ENCODE measurements at regions not wholly inside any gene's neighbourhood (a gene's known extent, or its start where the extent isn't known, plus 50 kb on each side); places are given as distances from the start of the nearest gene placed in this dataset.

DNA sequence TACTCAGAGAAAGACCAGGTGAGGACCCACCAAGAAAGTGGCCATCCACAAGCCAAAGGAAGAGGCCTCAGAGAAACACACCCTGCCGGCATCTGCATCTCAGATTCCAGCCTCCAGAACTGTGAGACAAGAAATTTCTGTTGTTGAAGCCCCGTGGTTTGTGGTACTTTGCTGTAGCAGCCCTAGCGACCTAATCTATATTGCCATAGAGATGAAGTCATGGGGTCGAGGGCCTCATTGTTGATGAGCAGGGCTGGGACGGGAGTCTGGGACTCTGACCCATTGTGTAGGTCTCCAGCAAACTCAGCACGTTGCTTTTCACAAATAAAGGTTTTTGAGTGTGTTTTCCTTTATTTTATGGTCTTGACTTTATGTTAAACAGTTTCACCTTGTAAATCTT is 174.9 kb downstream of the TNFSF13B start:
- no peaks in the 10 kb centered on the region for H3K9me2 ChIP-seq (replicated peaks; ENCODE audit: insufficient read depth, low read length)
- H2AFZ ChIP-seq (ENCODE audit: low read length) = no peak overlapping the region
- no peaks in the 10 kb centered on the region for H3K27me3 ChIP-seq (replicated peaks; ENCODE audit: insufficient read depth, low read length)
- DNase-seq = no peak
- H3K27ac ChIP-seq (ENCODE audit: low read length) = no peak overlapping the region
- no peaks in the 10 kb centered on the region for H3K79me2 ChIP-seq (ENCODE audit: low read length)
- H3K4me1 ChIP-seq (ENCODE audit: low read length) = no peaks in the 10 kb centered on the region
- no peaks in the 10 kb centered on the region for H3K9me3 ChIP-seq (replicated peaks; ENCODE audit: insufficient read depth, low read length)
- no peak overlapping the region for H3K4me2 ChIP-seq (ENCODE audit: low read depth, low read length)
- TF ChIP-seq EZH2 (optimal IDR thresholded peaks at IDR 0.05; ENCODE audit: low read depth, low read length) (no peak), EZH2phosphoT487 (IDR thresholded peaks at IDR 0.05; ENCODE audit: low read length) (no peak)
- TF ChIP-seq, protein P1, sequence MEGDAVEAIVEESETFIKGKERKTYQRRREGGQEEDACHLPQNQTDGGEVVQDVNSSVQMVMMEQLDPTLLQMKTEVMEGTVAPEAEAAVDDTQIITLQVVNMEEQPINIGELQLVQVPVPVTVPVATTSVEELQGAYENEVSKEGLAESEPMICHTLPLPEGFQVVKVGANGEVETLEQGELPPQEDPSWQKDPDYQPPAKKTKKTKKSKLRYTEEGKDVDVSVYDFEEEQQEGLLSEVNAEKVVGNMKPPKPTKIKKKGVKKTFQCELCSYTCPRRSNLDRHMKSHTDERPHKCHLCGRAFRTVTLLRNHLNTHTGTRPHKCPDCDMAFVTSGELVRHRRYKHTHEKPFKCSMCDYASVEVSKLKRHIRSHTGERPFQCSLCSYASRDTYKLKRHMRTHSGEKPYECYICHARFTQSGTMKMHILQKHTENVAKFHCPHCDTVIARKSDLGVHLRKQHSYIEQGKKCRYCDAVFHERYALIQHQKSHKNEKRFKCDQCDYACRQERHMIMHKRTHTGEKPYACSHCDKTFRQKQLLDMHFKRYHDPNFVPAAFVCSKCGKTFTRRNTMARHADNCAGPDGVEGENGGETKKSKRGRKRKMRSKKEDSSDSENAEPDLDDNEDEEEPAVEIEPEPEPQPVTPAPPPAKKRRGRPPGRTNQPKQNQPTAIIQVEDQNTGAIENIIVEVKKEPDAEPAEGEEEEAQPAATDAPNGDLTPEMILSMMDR (IDR thresholded peaks at IDR 0.05; ENCODE audit: low read length) = no peak
- H3K4me3 ChIP-seq (ENCODE audit: low read length) = no peak overlapping the region
- no peaks in the 10 kb centered on the region for H3K36me3 ChIP-seq (replicated peaks; ENCODE audit: insufficient read depth, low read length)
- H4K20me1 ChIP-seq (ENCODE audit: insufficient read depth, low read length) = no peaks in the 10 kb centered on the region
- no peaks in the 10 kb centered on the region for H3F3A ChIP-seq (ENCODE audit: insufficient read depth, low read length)
- H3K9ac ChIP-seq (ENCODE audit: low read length) = no peak overlapping the region

DNA sequence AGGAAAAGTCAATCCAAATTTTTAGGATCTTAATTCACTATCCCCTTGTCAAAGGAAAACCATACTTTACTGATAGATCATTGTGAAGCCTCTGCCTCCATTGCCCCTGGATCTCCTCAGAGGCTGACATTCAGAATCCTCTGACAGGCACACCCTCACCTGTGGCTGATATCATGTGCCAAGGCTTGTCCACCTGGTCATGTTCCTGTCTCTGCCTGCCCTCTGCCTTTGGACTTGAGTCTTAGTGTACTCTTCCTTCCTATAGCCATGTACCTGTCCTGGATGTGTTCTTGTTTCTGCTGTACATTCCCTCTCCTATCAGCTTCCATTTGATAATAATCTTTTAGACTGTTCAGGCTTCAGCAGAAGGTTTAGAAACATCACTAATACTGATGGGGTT is 179.4 kb downstream of the TNFSF13B start:
- H3K9ac ChIP-seq (ENCODE audit: low read length) = no peak overlapping the region
- H3K36me3 ChIP-seq (replicated peaks; ENCODE audit: insufficient read depth, low read length) = no peaks in the 10 kb centered on the region
- no peaks in the 10 kb centered on the region for H3K79me2 ChIP-seq (ENCODE audit: low read length)
- no peaks in the 10 kb centered on the region for H4K20me1 ChIP-seq (ENCODE audit: insufficient read depth, low read length)
- no peak overlapping the region for H3K4me2 ChIP-seq (ENCODE audit: low read depth, low read length)
- H3K27ac ChIP-seq (ENCODE audit: low read length) = no peak overlapping the region
- H3F3A ChIP-seq (ENCODE audit: insufficient read depth, low read length) = no peaks in the 10 kb centered on the region
- H3K4me1 ChIP-seq (ENCODE audit: low read length) = no peaks in the 10 kb centered on the region
- no peaks in the 10 kb centered on the region for H3K9me3 ChIP-seq (replicated peaks; ENCODE audit: insufficient read depth, low read length)
- no peak overlapping the region for H3K4me3 ChIP-seq (ENCODE audit: low read length)
- H3K27me3 ChIP-seq (replicated peaks; ENCODE audit: insufficient read depth, low read length) = no peaks in the 10 kb centered on the region
- H3K9me2 ChIP-seq (replicated peaks; ENCODE audit: insufficient read depth, low read length) = no peaks in the 10 kb centered on the region
- DNase-seq = no peak
- H2AFZ ChIP-seq (ENCODE audit: low read length) = no peak overlapping the region
- TF ChIP-seq, protein P1 (IDR thresholded peaks at IDR 0.05; ENCODE audit: low read length) = no peak
- TF ChIP-seq EZH2 (optimal IDR thresholded peaks at IDR 0.05; ENCODE audit: low read depth, low read length) = no peak
- no peak for TF ChIP-seq EZH2phosphoT487 (IDR thresholded peaks at IDR 0.05; ENCODE audit: low read length)

DNA sequence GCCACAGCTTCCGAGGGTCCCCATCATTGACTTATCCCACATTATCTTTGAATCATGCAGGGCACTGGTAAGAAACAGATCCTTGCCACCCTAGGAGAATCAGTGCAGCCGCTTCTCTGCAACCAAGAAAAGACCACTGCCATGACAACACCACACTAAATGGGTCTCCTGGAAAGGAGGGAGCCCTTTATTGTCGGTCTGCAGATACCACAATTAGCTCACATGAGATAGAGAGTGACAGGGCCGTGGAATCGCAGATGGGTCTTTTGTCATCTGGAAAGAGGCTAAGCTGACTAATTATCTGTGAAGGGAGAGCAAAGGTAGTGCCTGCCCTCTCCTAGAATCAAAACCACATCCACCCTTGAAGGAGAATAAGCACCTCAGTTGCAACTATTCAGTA is 178.3 kb upstream of the MYO16 start:
- Histone ChIP-seq H2AFZ (ENCODE audit: low read length) (no peak overlapping the region), H3K4me3 (ENCODE audit: low read length) (no peak overlapping the region), H3K9me3 (replicated peaks; ENCODE audit: insufficient read depth, low read length) (no peaks in the 10 kb centered on the region), H3K79me2 (ENCODE audit: low read length) (no peaks in the 10 kb centered on the region), H3K9me2 (replicated peaks; ENCODE audit: insufficient read depth, low read length) (no peaks in the 10 kb centered on the region), H3K36me3 (replicated peaks; ENCODE audit: insufficient read depth, low read length) (no peaks in the 10 kb centered on the region), H3K4me2 (ENCODE audit: low read depth, low read length) (no peak overlapping the region), H3K4me1 (ENCODE audit: low read length) (no peaks in the 10 kb centered on the region), H3K27me3 (replicated peaks; ENCODE audit: insufficient read depth, low read length) (no peaks in the 10 kb centered on the region), H3F3A (ENCODE audit: insufficient read depth, low read length) (no peaks in the 10 kb centered on the region), H4K20me1 (ENCODE audit: insufficient read depth, low read length) (no peaks in the 10 kb centered on the region), H3K27ac (ENCODE audit: low read length) (no peak overlapping the region), H3K9ac (ENCODE audit: low read length) (no peak overlapping the region)
- no peak for TF ChIP-seq EZH2 (optimal IDR thresholded peaks at IDR 0.05; ENCODE audit: low read depth, low read length)
- TF ChIP-seq, protein P1 (IDR thresholded peaks at IDR 0.05; ENCODE audit: low read length) = no peak
- TF ChIP-seq EZH2phosphoT487 (IDR thresholded peaks at IDR 0.05; ENCODE audit: low read length) = no peak
- DNase-seq = no peak

Data from MM.1S (cell line).